HG02759 (cell line): ENCODE measurements at regions not wholly inside any gene's neighbourhood (a gene's known extent, or its start where the extent isn't known, plus 50 kb on each side); places are given as distances from the start of the nearest gene placed in this dataset.

ENCODE experiments used
- ATAC-seq: cut with Tn5 transposase; IDR thresholded peaks from one replicate; pipeline ENCODE4 v1.9.1; 2021; ENCODE audit warnings: mild to moderate bottlenecking, moderate library complexity; ENCODE audit not compliant: unreplicated experiment

DNA sequence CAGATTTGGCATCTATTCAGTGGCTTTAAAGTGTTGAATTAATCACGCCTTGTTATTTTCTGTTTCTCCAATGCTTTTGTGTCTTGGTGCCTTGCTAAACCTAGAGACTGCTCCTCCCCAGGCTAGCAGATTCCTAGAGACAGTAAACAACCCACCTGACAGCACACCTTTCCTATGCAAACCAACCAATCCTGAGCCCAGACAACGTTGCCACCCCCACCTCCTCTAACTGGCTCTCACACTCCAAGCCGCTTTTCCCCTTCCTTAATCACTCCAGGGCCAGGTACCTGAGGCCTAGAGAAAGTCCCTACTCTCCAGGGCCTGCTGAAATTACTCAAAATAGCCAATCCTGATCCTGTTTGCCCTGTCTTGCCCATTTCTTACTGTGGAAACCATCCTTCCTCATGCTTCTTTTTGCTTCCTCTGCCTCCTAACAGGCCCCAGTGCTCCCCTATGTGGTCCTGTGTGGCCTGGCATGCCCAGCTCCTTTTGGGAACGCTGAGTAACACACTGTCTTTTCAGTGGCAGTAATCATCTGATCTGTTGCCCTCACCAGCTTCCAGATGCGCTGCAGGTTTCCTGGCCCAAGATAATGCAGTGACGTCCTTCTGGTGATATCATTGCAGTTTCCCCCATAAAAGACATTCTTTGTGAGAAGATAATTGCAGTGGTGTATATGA, 53.4 kb downstream of the GAS1 start:
- no peak for ATAC-seq

DNA sequence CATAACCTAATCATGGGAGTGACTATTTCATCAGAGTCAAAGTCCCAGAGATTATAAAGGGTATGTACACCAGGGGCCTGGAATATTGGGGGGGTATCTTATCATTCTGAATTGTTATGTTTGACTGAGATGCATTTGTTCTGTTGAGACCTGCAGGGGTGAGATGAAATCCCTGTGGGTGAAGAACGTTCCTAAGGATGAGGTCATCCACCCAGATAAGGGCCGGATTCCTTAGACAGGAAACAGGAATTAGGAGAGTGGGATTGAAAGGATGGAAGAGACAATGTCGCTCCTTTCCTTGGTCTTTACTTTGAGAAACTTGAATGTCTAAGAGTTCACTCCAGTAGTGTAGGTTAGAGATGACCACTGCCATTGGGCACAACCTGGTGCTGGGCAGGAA, 54.7 kb downstream of the GAS1 start:
- ATAC-seq: no peak

DNA sequence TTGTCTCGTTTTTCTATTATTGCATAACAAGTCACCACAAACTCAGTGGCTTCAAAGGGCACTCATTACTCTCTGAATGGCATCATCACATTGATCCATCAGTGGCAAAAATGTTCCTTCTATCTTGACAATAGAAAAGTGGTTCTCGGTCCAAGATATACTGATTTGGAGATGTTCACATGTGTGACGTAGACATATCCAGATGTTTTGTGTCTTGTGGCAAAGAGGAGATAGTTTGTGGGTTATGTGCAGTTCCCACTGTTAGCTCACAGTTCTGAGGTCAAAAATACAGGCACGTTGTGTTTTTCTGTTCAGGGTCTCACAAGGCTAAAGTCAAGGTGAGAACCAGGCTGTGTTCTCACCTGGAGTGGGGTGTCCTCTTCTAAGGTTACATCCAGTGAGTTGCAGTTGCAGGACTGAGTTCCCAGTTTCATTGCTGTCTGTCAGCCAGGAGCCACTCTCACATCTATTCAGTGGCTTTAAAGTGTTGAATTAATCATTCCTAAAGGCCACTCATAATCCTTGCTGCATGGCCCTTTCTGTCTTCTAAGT, 55.3 kb downstream of the GAS1 start:
- ATAC-seq: no peak

DNA sequence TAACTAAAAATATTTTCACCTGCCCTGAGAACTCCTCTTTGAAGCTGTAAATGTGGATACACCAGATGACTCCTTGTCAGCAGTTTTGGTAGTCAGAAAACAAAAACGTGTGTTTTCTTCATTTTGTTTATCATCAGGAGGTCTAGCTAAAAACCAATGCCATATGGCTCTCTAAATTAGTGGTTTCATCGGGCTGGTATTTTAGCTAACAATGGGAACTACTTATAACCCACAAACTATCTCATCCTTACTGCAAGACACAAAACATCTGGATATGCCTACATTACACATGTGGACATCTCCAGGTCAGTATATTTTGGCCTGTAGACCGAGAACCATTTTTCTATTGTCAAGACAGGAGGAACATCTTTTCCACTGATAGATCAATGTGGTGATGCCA, 56.2 kb downstream of the GAS1 start:
- no peak for ATAC-seq

DNA sequence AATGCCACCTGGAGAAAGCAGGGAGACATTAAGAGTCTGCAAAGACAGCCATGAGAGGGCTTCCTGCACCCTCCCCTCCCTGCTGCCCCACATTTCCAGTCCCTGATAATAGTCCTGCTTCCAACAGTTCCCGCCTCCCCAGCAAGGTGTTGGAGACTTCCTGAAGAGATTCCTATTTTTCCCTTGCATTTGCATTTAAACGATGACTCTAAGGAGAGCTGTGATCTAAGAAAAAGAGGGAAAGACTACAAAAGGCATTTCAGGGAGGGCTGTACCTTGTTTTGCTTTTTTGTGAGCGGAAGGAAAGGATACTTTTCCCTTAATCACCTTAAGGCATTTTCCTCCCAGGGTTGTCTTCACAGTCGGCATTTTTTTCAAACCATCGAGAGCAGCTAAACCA, 62.1 kb downstream of the GAS1 start:
- ATAC-seq: no peak

DNA sequence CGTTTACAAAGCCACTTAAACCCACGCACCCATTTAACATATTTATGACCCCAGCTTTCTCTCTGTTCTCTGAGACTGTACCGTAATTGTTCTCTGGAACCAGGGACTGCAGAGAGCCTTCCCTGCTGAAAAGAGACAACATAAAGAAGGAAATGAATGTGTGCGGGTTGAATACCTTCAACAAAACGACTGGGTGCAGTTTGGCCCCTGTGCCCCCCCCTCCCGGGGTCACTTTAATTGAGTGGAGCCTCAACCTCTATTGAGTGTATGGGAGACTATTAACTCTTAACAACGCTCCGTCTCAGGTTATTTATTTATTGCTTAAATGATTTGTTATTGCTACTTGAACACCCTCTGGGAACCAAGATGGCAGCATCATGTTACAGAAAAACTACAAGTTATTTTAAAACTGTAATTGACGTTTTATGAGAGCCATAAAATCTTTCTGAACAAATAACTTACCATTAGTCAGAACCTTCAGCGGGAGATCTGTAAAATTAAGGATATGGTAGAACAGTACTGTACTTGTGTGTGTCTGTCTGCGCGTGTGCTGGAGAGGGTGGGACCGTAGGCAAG, 70.6 kb downstream of the GAS1 start:
- ATAC-seq: no peak

DNA sequence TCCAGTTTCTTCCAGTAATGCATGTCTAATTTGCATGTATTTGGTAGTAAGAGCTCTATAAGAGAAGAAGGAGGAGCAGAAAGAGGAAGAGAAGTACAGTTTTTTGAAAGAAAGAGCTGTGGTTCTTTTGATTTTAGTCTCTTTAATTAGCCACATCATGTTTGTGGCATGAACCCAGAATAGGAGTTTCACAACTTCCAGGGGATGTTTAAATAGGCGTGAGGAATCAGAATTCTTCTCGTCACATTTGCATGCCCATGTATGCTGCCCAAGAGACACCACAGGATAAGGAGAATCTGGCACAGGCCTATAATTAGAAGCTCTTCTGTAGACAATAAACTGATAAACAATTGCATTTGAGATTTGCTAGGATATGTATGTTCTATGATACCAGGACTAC, 78.7 kb downstream of the GAS1 start:
- ATAC-seq: no peak

DNA sequence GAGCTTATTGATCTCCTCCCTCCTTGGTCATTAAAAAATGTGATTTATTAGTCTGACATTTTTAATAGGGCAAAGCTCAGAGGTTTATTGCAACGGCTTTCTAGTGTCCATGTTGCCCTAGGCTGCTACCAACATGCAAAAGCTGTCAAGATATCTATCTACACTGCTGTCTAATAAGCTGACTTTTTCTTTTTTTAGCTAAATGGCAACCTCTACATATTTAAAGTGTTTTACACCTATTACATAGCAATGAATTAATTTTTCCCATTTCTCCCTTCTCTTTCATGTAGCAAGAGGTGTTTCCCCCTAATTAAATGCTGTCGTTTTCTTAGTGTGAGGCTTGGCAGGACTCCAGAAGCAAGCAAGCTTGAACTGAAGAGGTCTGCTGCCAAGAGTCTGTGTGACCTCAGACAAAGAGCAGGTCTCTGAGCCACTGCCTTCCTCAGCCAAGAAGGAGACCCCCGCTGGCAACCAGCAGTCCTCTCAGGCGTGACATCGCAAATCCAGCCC, 79.4 kb downstream of the GAS1 start:
- ATAC-seq: no peak

DNA sequence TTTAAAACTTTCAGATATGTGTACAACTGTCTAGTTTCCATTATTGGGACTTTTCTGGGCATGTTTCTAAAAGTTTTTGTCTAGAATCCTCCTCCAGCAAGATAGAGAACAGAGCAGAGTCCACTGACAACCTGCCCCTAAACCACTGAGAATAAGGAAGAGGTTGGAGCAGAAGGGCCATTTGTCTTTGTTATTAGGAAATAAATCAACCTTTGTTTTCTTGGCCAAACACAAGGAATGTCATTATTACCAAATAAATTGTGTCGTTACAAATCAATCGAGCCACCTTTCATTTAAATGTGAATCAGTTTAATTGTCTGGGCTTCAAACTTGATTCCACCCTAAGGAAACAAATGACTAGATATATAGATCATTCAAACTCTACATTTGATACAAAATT, 81.4 kb downstream of the GAS1 start:
- ATAC-seq: no peak

DNA sequence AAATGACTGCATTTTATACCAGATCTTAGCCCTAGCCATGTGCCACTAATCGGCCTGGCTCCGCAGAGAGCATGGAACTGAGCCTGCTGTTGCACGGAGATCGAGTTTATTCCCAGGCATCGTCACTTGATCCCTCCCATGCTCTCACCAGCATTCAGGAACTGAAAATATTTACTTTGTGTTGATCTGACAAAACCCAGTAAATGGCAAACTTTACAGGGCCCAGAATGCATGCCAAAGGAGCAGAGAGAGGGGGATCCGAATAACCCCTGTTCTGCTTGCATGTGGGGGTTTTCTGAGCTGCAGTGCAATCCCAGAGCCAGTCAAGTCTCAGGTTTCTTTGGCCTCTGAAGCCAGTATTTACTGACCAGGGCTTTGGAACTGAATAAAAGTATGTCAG, 87.3 kb downstream of the GAS1 start:
- ATAC-seq: no peak

DNA sequence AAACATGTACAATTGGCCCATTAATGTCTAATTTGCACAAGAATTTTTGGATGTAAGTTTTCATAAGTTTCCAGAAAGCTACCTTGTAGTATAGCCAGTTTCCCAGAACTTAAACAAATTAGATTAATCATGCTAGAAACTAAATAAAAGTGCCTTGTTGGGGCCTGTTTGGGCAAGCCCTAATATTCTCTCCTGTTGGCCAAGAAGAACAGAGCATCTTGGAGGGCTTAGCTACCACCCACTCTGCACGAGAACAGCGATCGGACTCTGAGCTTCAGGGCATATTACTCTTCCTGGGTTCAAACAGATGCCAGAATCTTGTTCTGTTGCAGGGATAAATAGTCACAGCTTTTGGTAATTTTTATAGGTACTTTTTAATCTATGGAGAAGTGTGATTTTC, 88.2 kb downstream of the GAS1 start:
- no peak for ATAC-seq

DNA sequence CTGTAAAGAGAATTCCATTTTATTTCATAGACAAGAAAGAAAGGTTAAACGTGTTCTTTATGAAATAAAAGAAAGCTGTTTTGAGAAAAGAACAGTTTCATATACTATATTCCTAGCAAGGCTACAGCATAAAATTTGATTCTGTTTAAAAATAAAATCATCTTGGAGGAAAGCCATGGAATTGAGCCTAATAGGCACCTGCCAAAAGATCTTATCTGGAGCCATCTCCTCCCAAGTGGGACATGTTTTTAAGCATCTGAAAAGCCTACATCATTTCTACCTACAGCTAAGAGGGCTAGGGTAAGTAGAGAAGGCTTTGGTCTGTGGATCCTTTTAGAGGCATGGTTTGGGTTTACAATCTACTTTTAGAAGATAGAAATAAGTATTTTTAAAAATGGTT, 89.3 kb downstream of the GAS1 start:
- ATAC-seq: no peak

DNA sequence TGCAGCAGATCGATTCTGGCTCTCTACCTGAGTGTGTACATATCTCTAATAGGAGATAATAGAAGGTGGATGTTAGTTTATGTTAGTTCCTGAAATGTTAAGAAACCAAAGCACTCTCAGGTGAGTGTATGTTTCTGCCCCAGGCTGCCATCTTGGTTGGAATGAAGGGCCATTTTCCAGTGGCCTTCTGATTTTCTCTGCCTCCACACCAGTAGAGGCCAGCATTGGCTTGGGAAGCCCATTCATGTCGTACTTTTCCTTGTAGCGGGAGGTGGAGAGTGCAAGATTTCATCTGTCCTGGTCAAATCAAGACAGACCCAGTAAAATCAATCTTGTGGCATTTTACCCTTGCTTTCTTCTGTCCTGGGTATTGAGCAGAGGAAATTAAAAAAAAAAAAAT, 91.0 kb downstream of the GAS1 start:
- ATAC-seq: no peak

DNA sequence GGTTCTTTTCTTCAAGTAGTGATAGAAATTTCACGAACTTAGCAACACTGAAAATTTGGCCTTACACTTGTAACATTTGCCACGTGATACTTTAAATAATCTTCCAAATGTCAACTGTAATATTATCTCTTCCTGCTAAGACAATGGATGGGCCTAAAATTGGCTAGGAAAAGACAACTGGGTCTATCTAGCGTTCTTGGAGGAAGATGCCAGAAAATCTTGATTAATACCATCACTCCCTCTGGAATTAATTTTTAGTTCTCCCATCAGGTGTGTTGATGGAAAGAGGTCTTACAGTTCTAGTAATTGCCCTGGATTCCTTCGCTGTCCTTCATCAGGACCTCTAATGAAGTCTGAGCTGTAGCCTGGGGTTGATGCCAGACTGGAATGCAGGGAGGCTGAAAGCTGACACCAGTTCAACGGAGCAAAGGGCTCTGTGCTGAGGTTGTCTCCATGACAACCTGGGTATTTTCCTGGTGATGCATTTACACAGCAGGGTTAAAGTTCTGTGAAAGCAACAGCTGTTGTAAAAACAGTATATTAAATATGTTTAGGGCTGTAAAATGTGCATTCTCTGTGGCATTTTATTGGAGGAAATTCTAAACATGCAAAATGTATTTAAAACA, 92.3 kb downstream of the GAS1 start:
- ATAC-seq: no peak

DNA sequence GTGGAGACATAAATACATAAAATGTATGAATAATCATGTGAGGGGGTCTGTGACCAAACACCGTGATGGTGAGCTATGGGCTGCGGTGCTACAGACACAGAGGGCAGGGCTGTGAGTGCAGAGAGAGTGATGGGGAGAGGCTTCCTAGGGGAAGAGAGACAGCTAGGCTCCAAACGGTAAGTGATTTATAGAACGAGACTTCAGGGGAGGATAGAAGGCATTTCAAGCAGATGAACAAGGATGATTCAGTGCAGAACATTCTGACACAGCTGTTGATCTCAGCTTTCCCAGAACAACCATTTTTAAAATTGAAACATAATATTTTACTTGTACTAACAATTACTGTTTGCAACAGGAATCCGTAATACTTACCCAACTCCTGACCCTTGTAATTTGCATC, 100.7 kb downstream of the GAS1 start:
- no peak for ATAC-seq

DNA sequence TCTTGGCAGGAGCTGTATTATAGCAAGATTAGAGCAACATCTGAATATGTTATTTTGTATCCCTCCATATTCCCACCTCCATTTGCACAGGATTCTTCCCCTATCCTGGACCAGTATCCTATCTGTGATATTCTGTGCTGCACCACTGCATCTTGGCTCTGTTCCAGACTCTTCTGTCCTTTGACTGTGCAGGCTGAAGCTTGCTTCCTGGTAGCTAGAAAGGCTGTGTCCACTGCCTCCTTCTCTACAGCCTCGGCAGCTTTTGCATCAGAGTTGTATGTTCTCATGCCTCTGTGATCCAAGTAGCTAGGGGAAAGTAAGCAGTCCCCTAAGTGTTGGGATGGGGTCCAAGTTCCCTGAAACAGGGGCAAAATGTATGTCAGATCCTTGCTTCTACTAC, 104.1 kb downstream of the GAS1 start:
- ATAC-seq: no peak

DNA sequence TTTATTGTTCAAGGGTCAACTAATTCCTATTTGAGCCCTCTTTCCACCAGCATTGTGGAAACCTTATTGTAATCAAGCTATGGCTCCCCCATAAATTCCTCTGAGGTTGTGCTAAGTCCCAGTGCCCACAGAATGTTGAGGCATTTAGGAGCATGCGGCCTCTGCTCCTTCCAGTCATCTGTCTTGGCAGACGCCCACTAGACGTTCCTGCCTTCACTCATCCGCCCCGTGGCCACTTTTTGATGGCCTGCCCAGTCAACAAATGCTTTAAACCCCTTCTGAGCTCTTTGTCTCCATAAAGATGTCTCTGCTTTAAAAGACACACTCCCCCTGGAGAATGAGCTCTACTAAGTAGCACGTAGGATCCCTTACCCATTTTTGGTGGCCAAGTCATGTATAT, 104.7 kb downstream of the GAS1 start:
- ATAC-seq: no peak

DNA sequence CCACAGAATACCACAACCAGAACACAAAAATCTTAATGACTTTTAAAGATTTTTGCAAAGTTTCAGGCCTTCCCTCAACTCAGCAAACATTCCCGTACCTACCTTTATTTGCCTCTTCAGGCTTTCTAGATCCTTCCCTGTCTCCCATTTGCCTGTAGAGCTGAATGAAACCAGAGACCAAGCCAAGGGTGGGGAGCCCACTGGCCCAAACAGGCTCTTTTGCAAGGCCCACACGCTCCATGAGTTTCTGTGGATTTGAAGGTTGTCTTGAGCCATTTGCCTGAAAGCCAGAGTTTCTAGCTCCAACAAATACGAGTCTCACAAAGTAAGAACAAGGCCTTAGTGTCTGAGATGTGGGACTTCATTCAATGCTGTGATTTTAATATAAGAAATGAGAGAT, 107.8 kb downstream of the GAS1 start:
- ATAC-seq: no peak

DNA sequence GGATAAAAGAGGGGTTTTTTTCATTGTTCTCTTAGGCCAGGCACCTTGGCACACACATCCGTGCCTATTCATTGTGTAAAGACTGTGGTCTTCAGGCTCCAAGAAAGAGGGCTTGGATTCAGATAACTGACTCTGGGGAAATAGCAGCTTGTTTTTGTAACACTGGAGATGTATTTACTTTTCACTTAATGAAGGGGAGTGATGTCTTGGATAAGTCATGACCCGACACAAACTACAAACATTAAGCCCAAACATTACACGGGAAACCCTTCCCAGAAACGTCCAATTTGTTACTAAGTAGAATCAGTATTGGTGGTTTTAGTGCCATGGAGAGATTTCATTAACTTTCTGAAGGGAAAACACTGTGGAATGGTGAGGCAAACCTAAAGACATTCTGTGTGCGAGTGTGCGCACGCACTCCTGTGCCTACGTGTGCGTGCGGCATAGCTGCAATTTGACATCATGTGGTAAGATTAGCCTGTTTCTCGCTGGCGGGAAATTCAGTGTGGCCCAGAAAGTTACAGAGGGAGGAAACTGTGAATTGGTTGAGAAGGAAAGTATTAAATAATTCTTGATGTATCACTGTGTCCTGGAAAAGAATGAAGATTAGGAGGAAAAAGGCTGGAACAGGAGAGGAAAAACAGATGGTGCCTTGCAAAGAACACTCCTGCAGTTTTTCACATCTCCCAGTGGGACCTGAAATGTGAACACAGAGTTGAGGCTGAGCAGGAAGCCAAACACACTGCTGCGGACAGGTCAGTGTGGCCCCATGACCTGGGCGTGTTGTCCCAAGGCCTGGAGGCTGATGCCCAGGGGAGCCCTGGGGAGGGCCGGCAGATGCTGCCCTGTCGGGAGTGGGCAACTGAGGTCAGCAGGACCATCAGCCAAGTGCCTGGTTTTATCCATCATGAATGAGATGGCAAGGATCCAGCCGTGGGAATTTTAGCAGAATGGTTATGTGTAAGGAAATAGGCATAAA, 108.5 kb downstream of the GAS1 start:
- no peak for ATAC-seq

DNA sequence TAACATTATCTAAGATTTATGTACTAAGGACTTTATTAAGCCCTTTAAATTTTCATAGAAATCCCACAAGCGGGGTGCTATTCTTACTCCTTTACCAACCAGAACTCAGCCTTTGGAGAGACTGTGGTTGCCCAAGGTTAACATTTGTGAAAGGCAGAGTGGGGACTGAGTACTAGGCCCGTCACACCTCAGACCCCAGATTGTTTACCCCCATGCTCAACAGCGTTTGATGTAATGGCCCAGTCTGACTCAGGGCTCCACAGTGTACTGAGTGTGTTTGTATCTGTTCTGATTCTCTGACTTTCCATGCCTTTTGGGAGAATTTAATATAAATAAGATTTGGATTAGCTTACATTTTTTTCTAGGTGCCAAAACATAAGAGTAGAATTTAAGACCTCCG, 110.0 kb downstream of the GAS1 start:
- no peak for ATAC-seq

DNA sequence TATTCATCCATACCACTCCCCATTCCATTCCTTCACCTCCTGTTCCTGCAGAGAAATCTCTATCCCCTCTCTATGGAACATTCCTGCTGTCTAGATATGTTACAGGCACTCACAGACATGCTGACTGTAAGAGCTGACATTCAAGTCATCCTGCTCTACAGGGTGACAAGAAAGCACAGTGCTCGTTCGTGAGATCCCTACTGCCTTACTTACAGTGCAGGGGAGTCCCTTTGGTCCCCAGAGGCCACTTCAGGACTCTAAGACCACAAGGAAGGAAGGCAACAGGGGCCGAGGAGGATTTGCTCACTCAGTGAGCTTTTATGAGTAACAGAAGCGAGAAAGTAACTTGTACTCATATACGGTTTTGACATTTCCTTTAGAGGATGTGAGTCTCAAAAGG, 110.5 kb downstream of the GAS1 start:
- ATAC-seq: peak; percentile 93
